ENCODE measurements at regions not wholly inside any gene's neighbourhood (a gene's known extent, or its start where the extent isn't known, plus 50 kb on each side); places are given as distances from the start of the nearest gene placed in this dataset.

- no peak for TF ChIP-seq CTCF (IDR thresholded peaks at IDR 0.05; ENCODE audit: borderline replicate concordance, insufficient read depth, low read depth, low read length)
- H3K4me3 ChIP-seq (ENCODE audit: low read depth, low read length): no peak overlapping the region
These were observed 237.0 kb downstream of the IKZF2 start for GRCh38 chr2:212914392-212914791.

GRCh38 chr2:212913640-212914306 is 237.6 kb downstream of the IKZF2 start:
- no peak for TF ChIP-seq CTCF (IDR thresholded peaks at IDR 0.05; ENCODE audit: borderline replicate concordance, insufficient read depth, low read depth, low read length)
- H3K4me3 ChIP-seq (ENCODE audit: low read depth, low read length): no peak overlapping the region

- H3K4me3 ChIP-seq (ENCODE audit: low read depth, low read length): no peak overlapping the region
- no peak for TF ChIP-seq CTCF (IDR thresholded peaks at IDR 0.05; ENCODE audit: borderline replicate concordance, insufficient read depth, low read depth, low read length)
These were observed 238.8 kb downstream of the IKZF2 start for GRCh38 chr2:212912445-212913103.

GRCh38 chr2:212911011-212911410 is 240.4 kb downstream of the IKZF2 start:
- no peak overlapping the region for H3K4me3 ChIP-seq (ENCODE audit: low read depth, low read length)

GRCh38 chr2:212908682-212909435 is 242.6 kb downstream of the IKZF2 start:
- TF ChIP-seq CTCF (IDR thresholded peaks at IDR 0.05; ENCODE audit: borderline replicate concordance, insufficient read depth, low read depth, low read length): no peak
- H3K4me3 ChIP-seq (ENCODE audit: low read depth, low read length): no peak overlapping the region

More at GRCh38 chr2:212911011-212911410, 240.4 kb downstream of the IKZF2 start:
- no peak for TF ChIP-seq CTCF (IDR thresholded peaks at IDR 0.05; ENCODE audit: borderline replicate concordance, insufficient read depth, low read depth, low read length)

- H3K4me3 ChIP-seq (ENCODE audit: low read depth, low read length): no peak overlapping the region
- no peak for TF ChIP-seq CTCF (IDR thresholded peaks at IDR 0.05; ENCODE audit: borderline replicate concordance, insufficient read depth, low read depth, low read length)
These were observed 243.4 kb downstream of the IKZF2 start for GRCh38 chr2:212908031-212908430.
